ENCODE measurements at regions not wholly inside any gene's neighbourhood (a gene's known extent, or its start where the extent isn't known, plus 50 kb on each side); places are given as distances from the start of the nearest gene placed in this dataset.

- no peak for DNase-seq
Measured at GRCh38 chr7:52980129-52980528, 55.3 kb upstream of the POM121L12 start.

- no peak for DNase-seq
Measured at GRCh38 chr7:52973126-52973525, 62.3 kb upstream of the POM121L12 start.

- DNase-seq: no peak
Measured at GRCh38 chr7:52962402-52963076, 72.9 kb upstream of the POM121L12 start.

- no peak for DNase-seq
Measured at GRCh38 chr7:52961084-52961483, 74.3 kb upstream of the POM121L12 start.

GRCh38 chr7:52959878-52960660 lies 75.4 kb upstream of the POM121L12 start:
- no peak for DNase-seq

GRCh38 chr7:52959336-52959735 lies 76.1 kb upstream of the POM121L12 start:
- no peak for DNase-seq

- DNase-seq: no peak
Measured at GRCh38 chr7:52958621-52959140, 76.8 kb upstream of the POM121L12 start.

GRCh38 chr7:52956379-52956915 lies 79.0 kb upstream of the POM121L12 start:
- no peak for DNase-seq

- DNase-seq: no peak
Measured at GRCh38 chr7:52955522-52955921, 79.9 kb upstream of the POM121L12 start.

GRCh38 chr7:52944921-52945320 lies 90.5 kb upstream of the POM121L12 start:
- DNase-seq: no peak

GRCh38 chr7:52940481-52940880 lies 95.0 kb upstream of the POM121L12 start:
- DNase-seq: no peak

- DNase-seq: no peak
Measured at GRCh38 chr7:52938455-52939133, 96.8 kb upstream of the POM121L12 start.

- DNase-seq: no peak
Measured at GRCh38 chr7:52936750-52937149, 98.7 kb upstream of the POM121L12 start.

GRCh38 chr7:52928591-52928990 lies 106.8 kb upstream of the POM121L12 start:
- DNase-seq: no peak

- DNase-seq: no peak
Measured at GRCh38 chr7:52925332-52925731, 110.1 kb upstream of the POM121L12 start.

- no peak for DNase-seq
Measured at GRCh38 chr7:52920977-52921376, 114.5 kb upstream of the POM121L12 start.

- DNase-seq: no peak
Measured at GRCh38 chr7:52917982-52918578, 117.4 kb upstream of the POM121L12 start.

- DNase-seq: no peak
Measured at GRCh38 chr7:52911795-52912194, 123.6 kb upstream of the POM121L12 start.

GRCh38 chr7:52911326-52911725 lies 124.1 kb upstream of the POM121L12 start:
- no peak for DNase-seq

GRCh38 chr7:52909935-52910334 lies 125.5 kb upstream of the POM121L12 start:
- DNase-seq: no peak

GRCh38 chr7:52909131-52909530 lies 126.3 kb upstream of the POM121L12 start:
- no peak for DNase-seq

GRCh38 chr7:52897713-52898112 lies 137.7 kb upstream of the POM121L12 start:
- no peak for DNase-seq

GRCh38 chr7:52897288-52897687 lies 138.1 kb upstream of the POM121L12 start:
- no peak for DNase-seq
